ENCODE measurements at regions not wholly inside any gene's neighbourhood (a gene's known extent, or its start where the extent isn't known, plus 50 kb on each side); places are given as distances from the start of the nearest gene placed in this dataset.

GRCh38 chr3:55207744-55208143, 279.4 kb downstream of the WNT5A start:
- Histone ChIP-seq H3K27ac (ENCODE audit: low read length) (no peak overlapping the region), H3K79me2 (ENCODE audit: low read length) (no peaks in the 10 kb centered on the region), H3F3A (ENCODE audit: low read length, unreplicated experiment) (no peaks in the 10 kb centered on the region), H3K36me3 (ENCODE audit: low read depth, low read length) (no peaks in the 10 kb centered on the region), H4K20me1 (ENCODE audit: low read length) (no peaks in the 10 kb centered on the region), H3K4me1 (ENCODE audit: insufficient read depth, low read length) (no peaks in the 10 kb centered on the region), H3K9ac (ENCODE audit: low read length) (no peak overlapping the region), H3K4me2 (ENCODE audit: low read length) (no peak overlapping the region), H2AFZ (ENCODE audit: low read length) (no peak overlapping the region), H3K9me2 (replicated peaks; ENCODE audit: low read length) (no peaks in the 10 kb centered on the region), H3K9me3 (ENCODE audit: low read length) (no peaks in the 10 kb centered on the region), H3K27me3 (ENCODE audit: low read length) (no peaks in the 10 kb centered on the region; the same call in 1 of the 2 replicates), H3K4me3 (ENCODE audit: low read length) (no peak overlapping the region)
- TF ChIP-seq CTCF (conservative IDR thresholded peaks at IDR 0.05; ENCODE audit: low read depth, low read length) = no peak
- no peak for TF ChIP-seq EZH2 (IDR thresholded peaks at IDR 0.05; ENCODE audit: low read length, unreplicated experiment)
- no peak for TF ChIP-seq EZH2phosphoT487 (IDR thresholded peaks at IDR 0.05; ENCODE audit: borderline replicate concordance, low read length)
- intact Hi-C loops (cut with micrococcal nuclease) = no loop called here
- POLR2A ChIA-PET (ENCODE audit: unreplicated experiment) = no interaction called here
- BruUV-seq (replicated peaks) = no TSS peak
- CTCF ChIA-PET = no interaction called here
- no peak for DNase-seq
- ATAC-seq = no peak

- TF ChIP-seq EZH2phosphoT487 (IDR thresholded peaks at IDR 0.05; ENCODE audit: borderline replicate concordance, low read length) (no peak), EZH2 (IDR thresholded peaks at IDR 0.05; ENCODE audit: low read length, unreplicated experiment) (no peak), CTCF (conservative IDR thresholded peaks at IDR 0.05; ENCODE audit: low read depth, low read length) (no peak)
- Histone ChIP-seq H3K79me2 (ENCODE audit: low read length) (no peaks in the 10 kb centered on the region), H3K4me1 (ENCODE audit: insufficient read depth, low read length) (no peaks in the 10 kb centered on the region), H3F3A (ENCODE audit: low read length, unreplicated experiment) (no peaks in the 10 kb centered on the region), H3K36me3 (ENCODE audit: low read depth, low read length) (no peaks in the 10 kb centered on the region), H3K27ac (ENCODE audit: low read length) (no peak overlapping the region), H3K9me2 (replicated peaks; ENCODE audit: low read length) (no peaks in the 10 kb centered on the region), H3K9me3 (ENCODE audit: low read length) (no peaks in the 10 kb centered on the region), H3K9ac (ENCODE audit: low read length) (no peak overlapping the region), H3K4me2 (ENCODE audit: low read length) (no peak overlapping the region), H2AFZ (ENCODE audit: low read length) (no peak overlapping the region), H3K4me3 (ENCODE audit: low read length) (no peak overlapping the region), H4K20me1 (ENCODE audit: low read length) (no peaks in the 10 kb centered on the region), H3K27me3 (ENCODE audit: low read length) (no peaks in the 10 kb centered on the region; the same call in 1 of the 2 replicates)
- CTCF ChIA-PET = no interaction called here
- no TSS peak for BruUV-seq (replicated peaks)
- POLR2A ChIA-PET (ENCODE audit: unreplicated experiment) = no interaction called here
- ATAC-seq (no peak), DNase-seq (no peak)
- intact Hi-C loops (cut with micrococcal nuclease) = no loop called here
Measured at GRCh38 chr3:55205990-55206389, 278.1 kb upstream of the LRTM1 start.

GRCh38 chr3:55204417-55204816, 276.6 kb upstream of the LRTM1 start:
- TF ChIP-seq EZH2 (IDR thresholded peaks at IDR 0.05; ENCODE audit: low read length, unreplicated experiment) (no peak), EZH2phosphoT487 (IDR thresholded peaks at IDR 0.05; ENCODE audit: borderline replicate concordance, low read length) (no peak), CTCF (conservative IDR thresholded peaks at IDR 0.05; ENCODE audit: low read depth, low read length) (no peak)
- H3K9ac ChIP-seq (ENCODE audit: low read length) = no peak overlapping the region
- H3K9me3 ChIP-seq (ENCODE audit: low read length) = no peaks in the 10 kb centered on the region
- no peak for DNase-seq
- H3K4me3 ChIP-seq (ENCODE audit: low read length) = no peak overlapping the region
- ChIA-PET CTCF (no interaction called here), POLR2A (ENCODE audit: unreplicated experiment) (no interaction called here)
- no peaks in the 10 kb centered on the region for H4K20me1 ChIP-seq (ENCODE audit: low read length)
- H3K27ac ChIP-seq (ENCODE audit: low read length) = no peak overlapping the region
- no peak overlapping the region for H3K4me2 ChIP-seq (ENCODE audit: low read length)
- no peaks in the 10 kb centered on the region for H3K9me2 ChIP-seq (replicated peaks; ENCODE audit: low read length)
- H3K36me3 ChIP-seq (ENCODE audit: low read depth, low read length) = no peaks in the 10 kb centered on the region
- H3K79me2 ChIP-seq (ENCODE audit: low read length) = no peaks in the 10 kb centered on the region
- no peaks in the 10 kb centered on the region for H3F3A ChIP-seq (ENCODE audit: low read length, unreplicated experiment)
- intact Hi-C loops (cut with micrococcal nuclease) = no loop called here
- H3K4me1 ChIP-seq (ENCODE audit: insufficient read depth, low read length) = no peaks in the 10 kb centered on the region
- H2AFZ ChIP-seq (ENCODE audit: low read length) = no peak overlapping the region
- no TSS peak for BruUV-seq (replicated peaks)
- H3K27me3 ChIP-seq (ENCODE audit: low read length) = peaks cover 5% of the 10 kb centered on the region; the same call in 1 of the 2 replicates
- ATAC-seq = no peak

Data from PC-3 (cell line).